ENCODE measurements at regions not wholly inside any gene's neighbourhood (a gene's known extent, or its start where the extent isn't known, plus 50 kb on each side); places are given as distances from the start of the nearest gene placed in this dataset.

- H3K79me2 ChIP-seq (ENCODE audit: insufficient read depth, low read length): no peaks in the 10 kb centered on the region
- H3K4me3 ChIP-seq (ENCODE audit: insufficient read depth, low read depth, low read length): no peak overlapping the region
- H3K36me3 ChIP-seq (ENCODE audit: insufficient read depth, low read length): no peaks in the 10 kb centered on the region
- no peaks in the 10 kb centered on the region for H3K27me3 ChIP-seq (ENCODE audit: insufficient read depth, low read length)
- H2AFZ ChIP-seq (ENCODE audit: low read depth, low read length): no peak overlapping the region
- Mint-ChIP-seq H3K9me3 (ENCODE audit: unreplicated experiment) (no peaks in the 10 kb centered on the region), H3K27ac (ENCODE audit: unreplicated experiment) (no peak overlapping the region), H3K4me3 (ENCODE audit: unreplicated experiment) (no peak overlapping the region), H3K27me3 (ENCODE audit: low read depth, unreplicated experiment) (no peaks in the 10 kb centered on the region), H3K4me1 (ENCODE audit: low read depth, unreplicated experiment) (peaks cover 7% of the 10 kb centered on the region), H3K36me3 (ENCODE audit: low read depth, unreplicated experiment) (no peaks in the 10 kb centered on the region)
- FAIRE-seq: no peak
- no peak overlapping the region for H3K4me2 ChIP-seq (ENCODE audit: low read length)
- H3K9me3 ChIP-seq (ENCODE audit: insufficient read depth, low read depth, low read length): no peaks in the 10 kb centered on the region
- DNase-seq (ENCODE audit: low read depth): no peak
- no peaks in the 10 kb centered on the region for H4K20me1 ChIP-seq (ENCODE audit: insufficient read depth, low read length)
- no peak overlapping the region for H3K9ac ChIP-seq (ENCODE audit: low read length)
- TF ChIP-seq CTCF (IDR thresholded peaks at IDR 0.05; ENCODE audit: insufficient read depth, low read depth, low read length) (no peak), EZH2 (IDR thresholded peaks at IDR 0.05; ENCODE audit: insufficient read depth, low read length) (no peak)
- H3K27ac ChIP-seq (ENCODE audit: low read depth, low read length): no peak overlapping the region
- no peaks in the 10 kb centered on the region for H3K4me1 ChIP-seq (ENCODE audit: insufficient read depth, low read length)
These were observed 319.2 kb upstream of the CD180 start for GRCh38 chr5:67515762-67516161.

DNA sequence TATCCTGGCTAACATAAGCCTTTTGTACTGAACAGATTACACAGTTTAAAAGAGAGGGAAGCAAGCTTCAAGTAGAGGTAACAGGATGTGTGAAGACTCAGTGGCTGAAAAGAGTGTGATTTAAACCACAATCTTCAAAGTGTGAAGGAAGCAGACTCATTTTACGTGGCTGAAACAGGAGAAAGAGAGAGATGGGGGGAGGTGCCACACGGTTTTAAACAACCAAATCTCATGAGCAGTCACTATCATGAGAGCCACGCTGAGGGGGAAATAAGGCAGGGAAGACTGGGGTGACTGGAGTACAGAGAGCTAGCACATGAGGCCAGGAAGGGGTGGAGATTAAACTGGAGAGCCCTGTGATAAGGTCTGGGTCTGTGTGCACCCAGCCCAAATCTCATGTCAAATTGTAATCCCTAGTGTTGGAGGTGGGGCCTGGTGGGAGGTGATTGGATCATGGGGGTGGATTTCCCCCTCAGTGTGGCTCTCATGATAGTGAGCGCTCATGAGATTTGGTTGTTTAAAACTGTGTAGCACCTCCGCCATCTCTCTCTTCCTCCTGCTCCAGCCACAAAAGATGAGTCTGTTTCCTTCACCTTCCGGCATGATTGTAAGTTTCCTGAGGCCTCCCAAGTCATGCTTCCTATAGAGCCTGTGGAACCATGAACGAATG is 318.6 kb upstream of the CD180 start:
- Histone ChIP-seq H3K27ac (ENCODE audit: low read depth, low read length) (no peak overlapping the region), H3K9me3 (ENCODE audit: insufficient read depth, low read depth, low read length) (no peaks in the 10 kb centered on the region), H3K27me3 (ENCODE audit: insufficient read depth, low read length) (no peaks in the 10 kb centered on the region), H3K4me1 (ENCODE audit: insufficient read depth, low read length) (no peaks in the 10 kb centered on the region), H3K36me3 (ENCODE audit: insufficient read depth, low read length) (no peaks in the 10 kb centered on the region), H3K79me2 (ENCODE audit: insufficient read depth, low read length) (no peaks in the 10 kb centered on the region), H4K20me1 (ENCODE audit: insufficient read depth, low read length) (no peaks in the 10 kb centered on the region), H2AFZ (ENCODE audit: low read depth, low read length) (no peak overlapping the region), H3K9ac (ENCODE audit: low read length) (no peak overlapping the region), H3K4me3 (ENCODE audit: insufficient read depth, low read depth, low read length) (no peak overlapping the region), H3K4me2 (ENCODE audit: low read length) (no peak overlapping the region)
- H3K27me3 Mint-ChIP-seq (ENCODE audit: low read depth, unreplicated experiment): no peaks in the 10 kb centered on the region
- H3K36me3 Mint-ChIP-seq (ENCODE audit: low read depth, unreplicated experiment): no peaks in the 10 kb centered on the region
- DNase-seq (ENCODE audit: low read depth) (no peak), FAIRE-seq (no peak)
- no peak overlapping the region for H3K27ac Mint-ChIP-seq (ENCODE audit: unreplicated experiment)
- H3K4me3 Mint-ChIP-seq (ENCODE audit: unreplicated experiment): no peak overlapping the region
- H3K9me3 Mint-ChIP-seq (ENCODE audit: unreplicated experiment): no peaks in the 10 kb centered on the region
- TF ChIP-seq EZH2 (IDR thresholded peaks at IDR 0.05; ENCODE audit: insufficient read depth, low read length): no peak
- peaks cover 7% of the 10 kb centered on the region for H3K4me1 Mint-ChIP-seq (ENCODE audit: low read depth, unreplicated experiment)

DNA sequence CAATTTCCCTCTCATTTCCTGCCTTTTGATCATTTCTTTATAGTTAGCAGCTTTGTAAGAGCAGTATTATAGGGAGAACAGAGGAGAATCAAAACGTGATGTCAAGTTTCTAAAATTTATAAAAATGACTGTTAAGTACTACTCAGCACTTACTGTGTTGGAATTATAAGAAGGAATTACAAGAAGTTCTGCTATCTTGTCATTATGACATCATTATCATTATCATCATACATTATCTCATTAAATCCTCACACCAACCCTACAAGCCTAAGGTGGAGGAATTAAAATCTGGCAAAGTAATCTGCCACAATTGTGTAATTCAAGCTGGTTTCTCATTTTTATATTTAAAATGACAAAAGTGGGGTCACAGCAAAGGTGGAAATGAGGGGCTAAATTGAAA is 316.2 kb upstream of the CD180 start:
- H3K4me1 ChIP-seq (ENCODE audit: insufficient read depth, low read length): no peaks in the 10 kb centered on the region
- no peak for FAIRE-seq

More for the DNA sequence above, 316.2 kb upstream of the CD180 start:
- Histone ChIP-seq H3K9me3 (ENCODE audit: insufficient read depth, low read depth, low read length) (no peaks in the 10 kb centered on the region), H3K4me2 (ENCODE audit: low read length) (no peak overlapping the region), H3K27me3 (ENCODE audit: insufficient read depth, low read length) (no peaks in the 10 kb centered on the region), H3K36me3 (ENCODE audit: insufficient read depth, low read length) (no peaks in the 10 kb centered on the region), H4K20me1 (ENCODE audit: insufficient read depth, low read length) (no peaks in the 10 kb centered on the region), H3K9ac (ENCODE audit: low read length) (no peak overlapping the region), H3K4me3 (ENCODE audit: insufficient read depth, low read depth, low read length) (no peak overlapping the region), H3K79me2 (ENCODE audit: insufficient read depth, low read length) (no peaks in the 10 kb centered on the region), H2AFZ (ENCODE audit: low read depth, low read length) (no peak overlapping the region), H3K27ac (ENCODE audit: low read depth, low read length) (no peak overlapping the region)
- Mint-ChIP-seq H3K4me1 (ENCODE audit: low read depth, unreplicated experiment) (peaks cover 7% of the 10 kb centered on the region), H3K9me3 (ENCODE audit: unreplicated experiment) (no peaks in the 10 kb centered on the region), H3K27ac (ENCODE audit: unreplicated experiment) (no peak overlapping the region), H3K27me3 (ENCODE audit: low read depth, unreplicated experiment) (no peaks in the 10 kb centered on the region), H3K4me3 (ENCODE audit: unreplicated experiment) (no peak overlapping the region), H3K36me3 (ENCODE audit: low read depth, unreplicated experiment) (no peaks in the 10 kb centered on the region)
- TF ChIP-seq CTCF (IDR thresholded peaks at IDR 0.05; ENCODE audit: insufficient read depth, low read depth, low read length) (no peak), EZH2 (IDR thresholded peaks at IDR 0.05; ENCODE audit: insufficient read depth, low read length) (no peak)
- DNase-seq (ENCODE audit: low read depth): no peak

All from astrocyte (in vitro differentiated cells and primary cell).